NCI-H2171 (cell line): ENCODE measurements at regions not wholly inside any gene's neighbourhood (a gene's known extent, or its start where the extent isn't known, plus 50 kb on each side); places are given as distances from the start of the nearest gene placed in this dataset.
"Not testable (repeated sequence)": the region's sequence is repeated elsewhere in the genome, so short reads cannot be mapped to it uniquely, and the experiment has no call there.

Experiments used
- DNase-seq: peaks from one replicate; lab custom pipeline; 2025; lab: John Stamatoyannopoulos, UW

DNA sequence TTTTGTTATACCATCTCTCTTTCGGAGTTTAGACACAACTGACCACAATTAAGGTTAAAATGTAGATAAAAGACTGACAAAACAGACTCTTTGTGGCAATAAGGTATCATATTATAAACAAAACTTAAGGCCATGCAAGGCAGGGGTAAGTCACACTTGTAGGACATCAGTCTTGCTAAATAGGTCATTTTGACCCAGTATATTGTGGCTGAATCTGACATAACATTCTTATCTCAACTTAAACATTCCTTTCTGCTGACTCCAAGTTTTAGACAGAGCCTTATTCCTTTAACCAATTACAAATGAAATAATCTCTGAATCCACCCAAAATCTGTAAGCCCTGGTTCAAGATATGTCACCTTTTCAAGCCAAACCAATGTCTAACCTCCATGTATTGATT, 733.4 kb upstream of the B3GALT2 start:
- DNase-seq = no peak

DNA sequence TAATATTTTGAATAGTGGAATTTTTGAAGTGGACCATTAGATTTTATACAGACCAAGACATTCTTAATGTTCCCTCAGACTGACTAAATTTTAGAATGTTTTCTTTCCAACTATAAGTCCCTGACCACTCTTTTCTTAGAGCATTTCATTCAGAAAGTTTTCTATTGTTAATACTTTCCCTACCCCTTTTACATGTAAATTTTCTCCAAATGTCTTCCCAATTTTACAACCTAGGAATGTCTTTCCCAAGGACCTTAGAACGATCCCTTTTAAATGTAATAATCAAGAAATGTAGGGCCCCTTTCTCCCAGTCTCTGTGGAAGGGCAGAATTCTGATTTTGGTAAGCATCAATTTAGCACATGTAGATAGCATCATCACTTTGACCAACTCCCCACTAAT, 730.0 kb upstream of the B3GALT2 start:
- no peak for DNase-seq

- no peak for DNase-seq
Measured at GRCh38 chr1:193914871-193915270, 728.5 kb upstream of the B3GALT2 start.

- no peak for DNase-seq
Measured at GRCh38 chr1:193909406-193910082, 723.1 kb upstream of the B3GALT2 start.

DNA sequence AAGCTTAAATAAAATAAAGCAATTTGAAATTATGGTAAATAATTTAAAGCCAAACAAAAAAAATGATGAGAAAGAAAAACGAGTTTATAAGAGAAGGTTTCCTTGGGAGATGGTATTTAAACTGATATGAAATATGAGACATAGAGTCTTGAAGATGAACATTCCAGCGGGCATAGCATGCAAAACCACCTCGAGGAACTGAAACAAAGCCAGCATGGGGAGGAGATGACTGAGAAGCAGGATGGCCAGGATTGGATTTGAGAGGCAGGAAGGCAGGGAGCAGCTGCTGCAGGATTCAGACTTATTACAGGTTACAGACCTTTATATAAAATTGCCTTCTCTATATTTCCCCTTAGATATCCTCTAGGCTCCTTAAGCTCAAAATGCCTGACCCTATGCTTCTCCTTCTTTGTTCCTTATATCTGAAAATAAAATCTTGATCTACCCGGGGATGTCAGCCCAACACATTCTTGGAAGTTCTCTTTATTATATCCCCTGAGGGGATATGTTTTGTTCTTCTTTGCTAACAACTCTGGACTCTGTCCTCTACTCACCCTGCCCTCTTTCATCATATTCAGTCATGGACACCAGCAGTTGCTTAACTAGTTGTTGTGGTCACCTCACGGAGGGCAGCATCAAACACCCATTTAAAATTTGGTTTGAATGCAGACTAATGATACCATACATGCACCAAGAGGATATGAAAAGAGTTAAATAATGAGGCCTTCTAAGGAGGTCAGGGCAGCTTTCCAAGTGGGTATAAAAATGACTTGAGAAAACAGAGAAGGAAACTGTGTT, 719.1 kb upstream of the B3GALT2 start:
- DNase-seq = no peak

- no peak for DNase-seq
Measured at GRCh38 chr1:193891788-193892187, 705.4 kb upstream of the B3GALT2 start.

- no peak for DNase-seq
Measured at GRCh38 chr1:193890935-193891334, 704.5 kb upstream of the B3GALT2 start.

GRCh38 chr1:193884848-193885558, 698.6 kb upstream of the B3GALT2 start:
- no peak for DNase-seq

DNA sequence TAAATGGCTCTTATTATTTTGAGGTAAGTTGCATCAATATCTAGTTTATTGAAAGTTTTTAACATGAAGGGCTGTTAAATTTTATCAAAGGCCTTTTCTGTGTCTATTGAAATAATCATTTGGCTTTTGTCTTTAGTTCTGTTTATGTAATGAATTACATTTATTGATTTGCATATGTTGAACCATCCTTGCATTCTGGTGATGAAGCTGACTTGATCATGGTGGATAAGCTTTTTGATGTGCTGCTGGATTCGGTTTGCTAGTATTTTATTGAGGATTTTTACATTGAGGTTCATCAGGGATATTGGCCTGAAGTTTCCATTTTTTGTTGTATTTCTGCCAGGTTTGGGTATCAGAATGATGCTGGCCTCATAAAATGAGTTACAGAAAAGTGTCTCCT, 691.5 kb upstream of the B3GALT2 start:
- not testable (repeated sequence) for DNase-seq

GRCh38 chr1:193868425-193868824, 682.0 kb upstream of the B3GALT2 start:
- no peak for DNase-seq

- DNase-seq = no peak
Measured at GRCh38 chr1:193856261-193856660, 669.8 kb upstream of the B3GALT2 start.

- DNase-seq = no peak
Measured at GRCh38 chr1:193850745-193851144, 664.3 kb upstream of the B3GALT2 start.

GRCh38 chr1:193846876-193847604, 660.6 kb upstream of the B3GALT2 start:
- no peak for DNase-seq

DNA sequence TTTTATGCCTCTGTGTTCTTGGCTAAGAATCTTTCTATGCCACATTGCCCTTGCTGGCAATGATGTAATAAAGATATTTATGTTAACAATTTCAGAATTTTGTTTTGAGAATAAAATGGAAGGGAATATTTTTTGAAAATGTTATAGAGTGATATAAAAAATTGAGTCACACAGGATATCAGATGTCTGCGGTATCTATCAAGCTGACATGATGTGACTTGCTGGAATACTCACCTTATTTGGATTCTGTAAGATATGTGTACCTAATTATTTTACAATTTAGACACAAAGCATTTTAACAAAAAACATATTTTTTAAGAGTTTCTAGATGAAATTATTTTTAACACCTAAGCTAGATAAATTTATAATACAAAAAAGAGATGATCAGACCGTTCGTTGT, 660.0 kb upstream of the B3GALT2 start:
- no peak for DNase-seq

- no peak for DNase-seq
Measured at GRCh38 chr1:193841857-193842256, 655.4 kb upstream of the B3GALT2 start.

DNA sequence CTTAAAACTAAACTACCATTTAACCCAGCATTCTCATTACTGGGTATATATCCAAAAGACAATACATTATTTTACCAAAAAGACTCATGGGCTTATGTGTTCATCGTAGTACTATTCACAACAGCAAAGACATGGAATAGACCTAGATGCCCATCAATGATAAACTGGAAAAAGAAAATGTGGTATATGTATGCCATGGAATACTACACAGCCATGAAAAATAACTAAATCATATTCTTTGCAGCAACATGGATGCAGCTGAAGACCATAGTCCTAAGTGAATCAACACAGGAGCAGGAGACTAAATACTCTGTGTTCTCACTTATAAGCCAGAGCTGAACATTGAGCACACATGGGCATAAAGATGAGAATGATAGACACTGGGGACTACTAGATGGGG, 645.1 kb upstream of the B3GALT2 start:
- DNase-seq = no peak

DNA sequence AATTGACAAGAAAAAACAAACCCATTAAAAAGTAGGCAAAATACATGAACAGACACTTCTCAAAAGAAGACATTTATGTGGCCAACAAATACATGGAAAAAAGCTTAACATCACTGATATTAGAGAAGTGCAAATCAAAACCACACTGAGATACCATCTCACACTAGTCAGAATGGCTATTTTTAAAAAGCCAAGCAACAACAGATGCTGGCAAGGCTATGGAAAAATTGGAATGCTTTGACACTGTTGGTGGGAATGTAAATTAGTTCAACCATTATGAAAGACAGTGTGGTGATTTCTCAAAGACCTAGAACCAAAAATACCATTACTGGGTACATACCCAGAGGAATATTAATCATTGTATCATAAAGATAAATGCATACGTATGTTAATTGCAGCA, 641.1 kb upstream of the B3GALT2 start:
- no peak for DNase-seq

- no peak for DNase-seq
Measured at GRCh38 chr1:193819376-193819775, 633.0 kb upstream of the B3GALT2 start.

DNA sequence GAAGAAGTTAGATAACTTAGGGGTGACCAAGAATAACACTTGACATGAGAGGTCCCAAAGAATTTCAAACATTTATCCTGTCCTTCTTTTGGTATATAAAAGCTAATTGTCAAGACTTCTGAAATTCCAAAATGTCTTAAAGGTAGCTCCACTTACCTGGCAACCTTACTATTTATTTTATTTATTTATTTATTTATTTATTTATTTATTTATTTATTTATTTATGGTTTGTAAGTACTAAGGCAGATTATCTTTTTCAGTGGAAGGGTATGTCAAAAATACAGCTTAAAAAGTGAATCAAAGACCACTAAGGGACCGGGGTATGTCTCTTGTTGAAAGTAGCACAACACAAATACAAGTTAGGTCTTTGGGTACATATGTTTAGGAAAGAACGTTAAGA, 620.8 kb upstream of the B3GALT2 start:
- DNase-seq = no peak

DNA sequence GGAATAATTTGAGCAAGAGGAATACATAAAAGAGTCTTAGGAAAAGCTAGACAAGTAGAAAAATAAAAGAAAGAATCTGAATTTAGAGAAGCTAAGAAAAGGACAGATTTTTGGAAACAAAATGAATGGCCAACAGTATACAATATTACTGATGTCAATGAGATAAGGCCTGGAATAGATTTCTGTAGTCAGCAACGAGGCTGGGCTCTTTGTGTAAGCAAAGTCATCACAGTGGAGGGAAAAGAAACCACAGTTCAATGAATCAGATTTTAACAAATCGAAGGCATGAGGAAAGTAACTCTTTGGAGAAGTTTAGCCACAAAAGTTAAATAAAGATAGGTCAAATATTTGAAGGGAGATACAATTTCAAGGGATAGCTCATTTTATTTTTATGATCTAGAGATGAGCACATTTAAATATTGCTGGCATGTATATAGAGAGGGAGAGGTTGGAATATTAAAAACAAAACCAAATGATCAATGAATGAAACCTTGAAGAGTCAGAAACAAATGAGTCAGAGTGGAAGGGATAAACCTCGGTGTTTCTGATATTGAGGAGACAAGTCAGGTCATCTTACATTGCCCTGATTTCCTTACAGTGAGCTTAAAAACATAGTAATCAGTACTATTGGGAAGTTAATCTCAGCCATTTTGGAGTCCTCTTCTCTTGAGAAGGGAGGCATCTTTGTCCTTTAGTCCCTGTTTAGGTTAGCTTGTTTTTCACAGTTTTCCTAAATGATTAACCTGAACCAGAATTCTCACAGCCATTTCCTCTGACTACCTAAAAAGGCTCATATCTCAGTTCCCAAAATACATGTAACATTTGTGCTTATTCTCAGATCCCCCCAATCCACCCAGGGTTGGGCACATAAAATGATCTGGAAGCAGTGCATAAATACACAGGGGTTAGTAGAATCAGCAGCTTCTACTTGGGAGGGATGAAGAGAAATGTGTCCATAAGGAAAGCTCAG, 620.0 kb upstream of the B3GALT2 start:
- no peak for DNase-seq
